Activated B cell treated with CpG ODN at 0.5 μM for 24 hours (primary cell): ENCODE measurements at regions not wholly inside any gene's neighbourhood (a gene's known extent, or its start where the extent isn't known, plus 50 kb on each side); places are given as distances from the start of the nearest gene placed in this dataset.

ENCODE experiments used
- ATAC-seq: fragments of 200-7000 bp; cut with Tn5 transposase; one replicate; pipeline ENCODE4 v1.10.0; 2021; ENCODE audit warnings: low read depth, mild to moderate bottlenecking, moderate library complexity
- CTCF ChIA-PET: fragments of 350-600 bp; sonication (Branson Sonifier 250); formaldehyde crosslinking; loops from one replicate; lab custom pipeline; 2021; ENCODE audit warnings: antibody characterized with exemption; lab: Charles Lee
- POLR2A ChIA-PET: fragments of 350-600 bp; sonication (Branson Sonifier 250); formaldehyde crosslinking; loops from one replicate; lab custom pipeline; 2021; ENCODE audit warnings: antibody characterized with exemption; lab: Charles Lee
- DNase-seq: peaks from one replicate; pipeline ENCODE4 v3.0.0; 2022
- H3K27ac Mint-ChIP-seq: one replicate; pipeline ENCODE4 v1.8.0; 2020; ENCODE audit warnings: mixed read lengths
- H3K27me3 Mint-ChIP-seq: one replicate; pipeline ENCODE4 v1.8.0; 2021; ENCODE audit warnings: mixed read lengths
- H3K36me3 Mint-ChIP-seq: one replicate; pipeline ENCODE4 v1.8.0; 2021; ENCODE audit warnings: low read depth, mixed read lengths
- H3K4me1 Mint-ChIP-seq: one replicate; pipeline ENCODE4 v1.8.0; 2021; ENCODE audit warnings: mixed read lengths
- H3K4me3 Mint-ChIP-seq: one replicate; pipeline ENCODE4 v1.8.0; 2020; ENCODE audit warnings: mild to moderate bottlenecking, mixed read lengths
- H3K9me3 Mint-ChIP-seq: one replicate; pipeline ENCODE4 v1.8.0; 2020; ENCODE audit warnings: mixed read lengths
- CTCF ChIP-seq: fragments of 200-600 bp; IDR thresholded peaks from one replicate; pipeline ENCODE4 v1.8.0; 2022; ENCODE audit warnings: antibody characterized with exemption, mild to moderate bottlenecking
- intact Hi-C: fragments of 100-400 bp; cut with micrococcal nuclease; formaldehyde crosslinking; loops from one replicate; pipeline ENCODE4 v1.15.1; 2024

- H3K4me1 Mint-ChIP-seq: no peaks in the 10 kb centered on the region
- ATAC-seq: no peak
- DNase-seq: no peak
- intact Hi-C loops: no loop called here
- POLR2A ChIA-PET: no interaction called here
- CTCF ChIA-PET: no interaction called here
- H3K9me3 Mint-ChIP-seq: peaks cover 7% of the 10 kb centered on the region
- H3K4me3 Mint-ChIP-seq: no peak overlapping the region
- TF ChIP-seq CTCF: no peak
- H3K27me3 Mint-ChIP-seq: peaks cover 1% of the 10 kb centered on the region
- no peak overlapping the region for H3K27ac Mint-ChIP-seq
- H3K36me3 Mint-ChIP-seq: no peaks in the 10 kb centered on the region
These were observed 51.4 kb upstream of the KANK4 start for GRCh38 chr1:62370594-62370993.

GRCh38 chr1:62371375-62371774 is 52.1 kb upstream of the KANK4 start:
- H3K9me3 Mint-ChIP-seq: peaks cover 5% of the 10 kb centered on the region

GRCh38 chr1:62373221-62373620 is 54.0 kb upstream of the KANK4 start:
- Mint-ChIP-seq H3K9me3 (no peaks in the 10 kb centered on the region), H3K36me3 (no peaks in the 10 kb centered on the region), H3K27ac (no peak overlapping the region), H3K27me3 (no peaks in the 10 kb centered on the region), H3K4me1 (no peaks in the 10 kb centered on the region), H3K4me3 (no peak overlapping the region)
- intact Hi-C loops: no loop called here
- no peak for TF ChIP-seq CTCF
- ATAC-seq (no peak), DNase-seq (no peak)
- ChIA-PET CTCF (no interaction called here), POLR2A (no interaction called here)

More at GRCh38 chr1:62371375-62371774, 52.1 kb upstream of the KANK4 start:
- intact Hi-C loops: no loop called here
- Mint-ChIP-seq H3K27me3 (no peaks in the 10 kb centered on the region), H3K4me3 (no peak overlapping the region), H3K36me3 (no peaks in the 10 kb centered on the region), H3K4me1 (no peaks in the 10 kb centered on the region), H3K27ac (no peak overlapping the region)
- ChIA-PET CTCF (no interaction called here), POLR2A (no interaction called here)
- no peak for TF ChIP-seq CTCF
- DNase-seq (no peak), ATAC-seq (no peak)

- ATAC-seq (no peak), DNase-seq (no peak)
- ChIA-PET POLR2A (no interaction called here), CTCF (no interaction called here)
- H3K9me3 Mint-ChIP-seq: no peaks in the 10 kb centered on the region
- intact Hi-C loops: no loop called here
- H3K4me3 Mint-ChIP-seq: no peak overlapping the region
- H3K27ac Mint-ChIP-seq: no peak overlapping the region
- no peaks in the 10 kb centered on the region for H3K4me1 Mint-ChIP-seq
- H3K27me3 Mint-ChIP-seq: peaks cover 3% of the 10 kb centered on the region
- H3K36me3 Mint-ChIP-seq: no peaks in the 10 kb centered on the region
- no peak for TF ChIP-seq CTCF
These were observed 57.9 kb upstream of the KANK4 start for GRCh38 chr1:62377043-62377562.

- ATAC-seq: no peak
- no peaks in the 10 kb centered on the region for H3K4me1 Mint-ChIP-seq
These were observed 56.7 kb upstream of the USP1 start for GRCh38 chr1:62380181-62380580.

More at GRCh38 chr1:62380181-62380580, 56.7 kb upstream of the USP1 start:
- no peak for TF ChIP-seq CTCF
- Mint-ChIP-seq H3K36me3 (no peaks in the 10 kb centered on the region), H3K9me3 (no peaks in the 10 kb centered on the region), H3K4me3 (no peak overlapping the region), H3K27ac (no peak overlapping the region), H3K27me3 (peaks cover 3% of the 10 kb centered on the region)
- ChIA-PET CTCF (no interaction called here), POLR2A (no interaction called here)
- intact Hi-C loops: no loop called here
- DNase-seq: no peak
